Psoas muscle (tissue), 7 donors: ENCODE measurements at regions not wholly inside any gene's neighbourhood (a gene's known extent, or its start where the extent isn't known, plus 50 kb on each side); places are given as distances from the start of the nearest gene placed in this dataset.

Experiments used
- ATAC-seq, 4 donors: fragments of 200-7000 bp; cut with Tn5 transposase; one replicate each; pipeline ENCODE4 v1.9.1; 2020; ENCODE audit warnings: moderate library complexity in 3 of 4, mild to moderate bottlenecking in 2 of 4
- DNase-seq, 2 donors: peaks; one replicate each; pipeline ENCODE4 v3.0.0-alpha.2; 2020
- H3K27ac ChIP-seq: fragments of 200-600 bp; one replicate; pipeline ENCODE4 v1.8.0; 2022
- H3K27me3 ChIP-seq, 3 donors: fragments of 200-600 bp in 1 of 3; one replicate each; pipeline versions ENCODE4 v1.6.1 to v1.8.0; 2013 to 2022; ENCODE audit warnings: low read length in 2 of 3, mild to moderate bottlenecking in 2 of 3, moderate library complexity in 1 of 3; ENCODE audit not compliant: insufficient read depth in 3 of 3
- H3K36me3 ChIP-seq, 2 donors: fragments of 200-600 bp in 1 of 2; one replicate each; pipeline versions ENCODE4 v1.6.1 to v1.8.0; 2013 to 2022; ENCODE audit warnings: low read depth in 1 of 2, mild to moderate bottlenecking in 1 of 2, moderate library complexity in 1 of 2; ENCODE audit not compliant: insufficient read depth in 1 of 2
- H3K4me1 ChIP-seq: fragments of 200-600 bp; one replicate; pipeline ENCODE4 v1.8.0; 2022
- H3K4me3 ChIP-seq: fragments of 200-600 bp; one replicate; pipeline ENCODE4 v1.8.0; 2022; ENCODE audit warnings: mild to moderate bottlenecking
- H3K9me3 ChIP-seq: fragments of 200-600 bp; one replicate; pipeline ENCODE4 v1.8.0; 2022
- CTCF ChIP-seq: fragments of 200-600 bp; IDR thresholded peaks from one replicate; pipeline ENCODE4 v1.8.0; 2022; ENCODE audit warnings: antibody characterized with exemption
- WGBS, 3 donors: extraction: QIAGEN DNeasy Blood & Tissue Kit; methylation state at CpG; one replicate each; pipeline versions ENCODE4 v1.1.6 to v1.1.7; 2013; 5-methylcytosine and 5-hydroxymethylcytosine counted together
- intact Hi-C, 2 donors: fragments of 100-400 bp; cut with DNase I; formaldehyde crosslinking; loops; one replicate each; pipeline versions ENCODE4 v1.11.0 to v1.14.2; 2022
- donor health status: healthy with polysubstance abuse.
- donor health status: DM: no; HTN: no; CAD: no; lungs with moderate emphysema.
- donor health status: Bipolar disorder and iron deficiency.
- donor health status: healthy.
- donor health status: DM: yes; HTN: yes; CAD: no.
- donor health status: DM: no; HTN: no; CAD: no.
- donor health status: DM: yes; HTN: yes; CAD: no.

- H3K4me3 ChIP-seq = no peak overlapping the region
- H3K9me3 ChIP-seq = no peaks in the 10 kb centered on the region
- WGBS, 3 donors = 53 to 61% (median 61%) methylated on average over 5 of the region's 5 CpGs
- no peak for DNase-seq
- no peaks in the 10 kb centered on the region for H3K27me3 ChIP-seq
- no peak for TF ChIP-seq CTCF
- no peaks in the 10 kb centered on the region for H3K36me3 ChIP-seq
- intact Hi-C loops = no loop called here
- H3K4me1 ChIP-seq = no peaks in the 10 kb centered on the region
- ATAC-seq = no peak
- H3K27ac ChIP-seq = no peak overlapping the region
Observed at GRCh38 chr6:76416821-76417605, 344.6 kb upstream of the IMPG1 start.

- H3K27ac ChIP-seq = no peak overlapping the region
- no peaks in the 10 kb centered on the region for H3K36me3 ChIP-seq
- no peaks in the 10 kb centered on the region for H3K27me3 ChIP-seq
- H3K4me3 ChIP-seq = no peak overlapping the region
- intact Hi-C loops = no loop called here
- TF ChIP-seq CTCF = no peak
- DNase-seq (no peak), ATAC-seq (no peak)
- no peaks in the 10 kb centered on the region for H3K4me1 ChIP-seq
- H3K9me3 ChIP-seq = peaks cover 7% of the 10 kb centered on the region
Observed at GRCh38 chr6:76403064-76403463, 330.6 kb upstream of the IMPG1 start.

GRCh38 chr6:76397966-76398365 lies 325.5 kb upstream of the IMPG1 start:
- no peak for ATAC-seq

GRCh38 chr6:76382201-76382600 lies 309.7 kb upstream of the IMPG1 start:
- Histone ChIP-seq H3K27me3 (no peaks in the 10 kb centered on the region), H3K4me1 (no peaks in the 10 kb centered on the region), H3K9me3 (peaks cover 6% of the 10 kb centered on the region), H3K36me3 (no peaks in the 10 kb centered on the region), H3K27ac (no peak overlapping the region), H3K4me3 (no peak overlapping the region)
- WGBS, 3 donors = 65 to 87% (median 72%) methylated on average over 1 of the region's 1 CpG
- TF ChIP-seq CTCF = no peak
- ATAC-seq (no peak), DNase-seq (no peak)
- intact Hi-C loops = no loop called here

More at GRCh38 chr6:76397966-76398365, 325.5 kb upstream of the IMPG1 start:
- H3K4me1 ChIP-seq = no peaks in the 10 kb centered on the region
- TF ChIP-seq CTCF = no peak
- no peak overlapping the region for H3K4me3 ChIP-seq
- intact Hi-C loops = no loop called here
- no peaks in the 10 kb centered on the region for H3K9me3 ChIP-seq
- no peak for DNase-seq
- WGBS, 3 donors = 71 to 81% (median 72%) methylated on average over 1 of the region's 1 CpG
- no peaks in the 10 kb centered on the region for H3K27me3 ChIP-seq
- H3K27ac ChIP-seq = no peak overlapping the region
- H3K36me3 ChIP-seq = no peaks in the 10 kb centered on the region

GRCh38 chr6:76381612-76382011 lies 309.1 kb upstream of the IMPG1 start:
- H3K27me3 ChIP-seq = no peaks in the 10 kb centered on the region
- TF ChIP-seq CTCF = no peak
- H3K4me3 ChIP-seq = no peak overlapping the region
- H3K4me1 ChIP-seq = no peaks in the 10 kb centered on the region
- 43 to 60% (median 54%) methylated on average over 2 of the region's 2 CpGs for WGBS, 3 donors
- intact Hi-C loops = no loop called here
- peaks cover 6% of the 10 kb centered on the region for H3K9me3 ChIP-seq
- no peaks in the 10 kb centered on the region for H3K36me3 ChIP-seq
- H3K27ac ChIP-seq = no peak overlapping the region
- no peak for ATAC-seq
- DNase-seq = no peak
